Transverse colon (tissue), 4 donors: ENCODE measurements at regions not wholly inside any gene's neighbourhood (a gene's known extent, or its start where the extent isn't known, plus 50 kb on each side); places are given as distances from the start of the nearest gene placed in this dataset.

Experiments
- DNase-seq: peaks from one replicate; pipeline ENCODE4 v3.0.0-alpha.2; 2019
- H3K27ac ChIP-seq, 4 donors: fragments of 200-600 bp; sonication (generic); 2 replicates each; pipeline ENCODE4 v1.5.1; 2016 to 2018; ENCODE audit warnings: inconsistent platforms in 4 of 4
- H3K27me3 ChIP-seq: fragments of 200-600 bp; sonication (generic); 2 replicates; pipeline ENCODE4 v1.5.1; 2017; ENCODE audit warnings: inconsistent platforms
- H3K36me3 ChIP-seq, 4 donors: fragments of 200-600 bp; sonication (generic); 2 replicates each; pipeline ENCODE4 v1.5.1; 2017 to 2019; ENCODE audit warnings: inconsistent platforms in 4 of 4
- H3K4me1 ChIP-seq, 4 donors: fragments of 200-600 bp; sonication (generic); 2 replicates each; pipeline ENCODE4 v1.5.1; 2017 to 2020; ENCODE audit warnings: inconsistent platforms in 4 of 4
- H3K4me3 ChIP-seq, 4 donors: fragments of 200-600 bp; sonication (generic); 1 replicate in 1 of 4; 2 replicates in 3 of 4; pipeline versions ENCODE4 v1.5.1 to v1.6.1; 2017 to 2019; ENCODE audit warnings: inconsistent platforms in 4 of 4
- H3K9me3 ChIP-seq, 2 donors: fragments of 200-600 bp; sonication (generic); 2 replicates each; pipeline ENCODE4 v1.5.1; 2017 to 2019; ENCODE audit warnings: inconsistent platforms in 2 of 2
- CTCF ChIP-seq, 5 experiments: fragments of 200-600 bp in 3 of 5; fragments of 450-650 bp in 2 of 5; sonication (generic) in 3 of 5; IDR thresholded peaks; 1 replicate in 2 of 5; 2 replicates in 3 of 5; pipeline ENCODE4 v1.5.1; 2016 to 2017; ENCODE audit warnings: antibody characterized with exemption in 5 of 5, inconsistent platforms in 3 of 5, mild to moderate bottlenecking in 2 of 5, moderate library complexity in 1 of 5
- EP300 ChIP-seq: sonication (generic); formaldehyde crosslinking; IDR thresholded peaks from one replicate; pipeline ENCODE4 v1.6.1; 2017; ENCODE audit warnings: antibody characterized with exemption, low read depth
- POLR2A ChIP-seq: fragments of 450-650 bp; IDR thresholded peaks from one replicate; pipeline ENCODE4 v1.6.1; 2016; ENCODE audit warnings: antibody characterized with exemption, mild to moderate bottlenecking, moderate library complexity
- POLR2AphosphoS5 ChIP-seq, 3 donors: sonication (generic); formaldehyde crosslinking; IDR thresholded peaks; one replicate each; pipeline ENCODE4 v1.6.1; 2016; ENCODE audit warnings: antibody characterized with exemption in 3 of 3
- WGBS, 2 donors: methylation state at CpG; one replicate each; pipeline ENCODE4 v1.1.5; 2018; ENCODE audit warnings: low coverage in 1 of 2; 5-methylcytosine and 5-hydroxymethylcytosine counted together
- in situ Hi-C, 4 donors: fragments of 200-750 bp; cut with MboI; loops; one replicate each; pipeline versions ENCODE4 v1.15.0 to v1.15.1; 2017; ENCODE audit warnings: low sequenced_read_pairs in 3 of 4, low pct_ligation_motif_present in 1 of 4, low pct_unique_long_range_greater_than_20kb in 1 of 4
- intact Hi-C: fragments of 100-400 bp; cut with DNase I; formaldehyde crosslinking; loops from one replicate; pipeline ENCODE4 v1.15.1; 2023; ENCODE audit warnings: low total_unique reads

GRCh38 chr11:87603887-87604286 lies 566.2 kb downstream of the TMEM135 start:
- TF ChIP-seq POLR2AphosphoS5 (IDR thresholded peaks at IDR 0.05) (no peak), POLR2A (no peak), CTCF (IDR thresholded peaks at IDR 0.05) (no peak), EP300 (no peak)
- 72% methylated on average over 2 of the region's 2 CpGs; no CpG with 5 or more reads in 1 of the 2 donors for WGBS, 2 donors

GRCh38 chr11:87602776-87603175 lies 565.0 kb downstream of the TMEM135 start:
- in situ Hi-C loops: no loop called here
- Histone ChIP-seq H3K36me3 (no peaks in the 10 kb centered on the region), H3K27ac (no peak overlapping the region), H3K4me1 (no peaks in the 10 kb centered on the region), H3K27me3 (no peaks in the 10 kb centered on the region), H3K4me3 (no peak overlapping the region), H3K9me3 (no peaks in the 10 kb centered on the region)
- TF ChIP-seq EP300 (no peak), POLR2A (no peak), CTCF (IDR thresholded peaks at IDR 0.05) (no peak), POLR2AphosphoS5 (IDR thresholded peaks at IDR 0.05) (no peak)
- no peak for DNase-seq
- intact Hi-C loops: no loop called here
- 75% methylated on average over 1 of the region's 1 CpG; no CpG with 5 or more reads in 1 of the 2 donors for WGBS, 2 donors

More at GRCh38 chr11:87603887-87604286, 566.2 kb downstream of the TMEM135 start:
- intact Hi-C loops: no loop called here
- no peak for DNase-seq
- Histone ChIP-seq H3K27me3 (no peaks in the 10 kb centered on the region), H3K27ac (no peak overlapping the region), H3K9me3 (no peaks in the 10 kb centered on the region), H3K4me3 (no peak overlapping the region), H3K36me3 (no peaks in the 10 kb centered on the region), H3K4me1 (no peaks in the 10 kb centered on the region)
- in situ Hi-C loops: no loop called here

- Histone ChIP-seq H3K4me3 (no peak overlapping the region), H3K4me1 (no peaks in the 10 kb centered on the region), H3K9me3 (no peaks in the 10 kb centered on the region), H3K36me3 (no peaks in the 10 kb centered on the region), H3K27ac (no peak overlapping the region), H3K27me3 (no peaks in the 10 kb centered on the region)
- WGBS, 2 donors: 60 to 74% methylated on average over 3 to 4 of the region's 4 CpGs
- TF ChIP-seq CTCF (IDR thresholded peaks at IDR 0.05) (no peak), EP300 (no peak), POLR2AphosphoS5 (IDR thresholded peaks at IDR 0.05) (no peak), POLR2A (no peak)
- in situ Hi-C loops (no loop called here), intact Hi-C loops (no loop called here)
- no peak for DNase-seq
Measured at GRCh38 chr11:87600938-87601337, 563.2 kb downstream of the TMEM135 start.

- DNase-seq: no peak
- Histone ChIP-seq H3K36me3 (no peaks in the 10 kb centered on the region), H3K9me3 (no peaks in the 10 kb centered on the region), H3K27ac (no peak overlapping the region), H3K27me3 (no peaks in the 10 kb centered on the region), H3K4me3 (no peak overlapping the region), H3K4me1 (no peaks in the 10 kb centered on the region)
- intact Hi-C loops (no loop called here), in situ Hi-C loops (no loop called here)
- TF ChIP-seq EP300: no peak
- no peak for TF ChIP-seq POLR2A
- no peak for TF ChIP-seq CTCF (IDR thresholded peaks at IDR 0.05)
- no peak for TF ChIP-seq POLR2AphosphoS5 (IDR thresholded peaks at IDR 0.05)
Measured at GRCh38 chr11:87597725-87598124, 560.0 kb downstream of the TMEM135 start.
